ENCODE measurements at regions not wholly inside any gene's neighbourhood (a gene's known extent, or its start where the extent isn't known, plus 50 kb on each side); places are given as distances from the start of the nearest gene placed in this dataset.

GRCh38 chr15:60184579-60184978 lies 180.5 kb downstream of the FOXB1 start:
- Histone ChIP-seq H3K9ac (ENCODE audit: low read length) (no peak overlapping the region), H3K27me3 (ENCODE audit: control insufficient read depth, insufficient read depth, low read length) (no peaks in the 10 kb centered on the region), H3K36me3 (ENCODE audit: control insufficient read depth, low read depth, low read length) (no peaks in the 10 kb centered on the region), H3K9me3 (ENCODE audit: control insufficient read depth, low read depth, low read length) (no peaks in the 10 kb centered on the region), H3K4me3 (ENCODE audit: low read length) (no peak overlapping the region), H3K4me1 (ENCODE audit: control insufficient read depth, low read depth, low read length) (no peaks in the 10 kb centered on the region), H3K27ac (ENCODE audit: low read length) (no peak overlapping the region)

- Histone ChIP-seq H3K27me3 (ENCODE audit: control insufficient read depth, insufficient read depth, low read length) (no peaks in the 10 kb centered on the region), H3K27ac (ENCODE audit: low read length) (no peak overlapping the region), H3K4me1 (ENCODE audit: control insufficient read depth, low read depth, low read length) (no peaks in the 10 kb centered on the region), H3K9me3 (ENCODE audit: control insufficient read depth, low read depth, low read length) (no peaks in the 10 kb centered on the region), H3K36me3 (ENCODE audit: control insufficient read depth, low read depth, low read length) (no peaks in the 10 kb centered on the region), H3K4me3 (ENCODE audit: low read length) (no peak overlapping the region), H3K9ac (ENCODE audit: low read length) (no peak overlapping the region)
Measured at GRCh38 chr15:60191016-60191415, 186.9 kb downstream of the FOXB1 start.

- no peak overlapping the region for H3K9ac ChIP-seq (ENCODE audit: low read length)
- no peak overlapping the region for H3K27ac ChIP-seq (ENCODE audit: low read length)
- no peak overlapping the region for H3K4me3 ChIP-seq (ENCODE audit: low read length)
- H3K9me3 ChIP-seq (ENCODE audit: control insufficient read depth, low read depth, low read length), result no peaks in the 10 kb centered on the region
- H3K36me3 ChIP-seq (ENCODE audit: control insufficient read depth, low read depth, low read length), result no peaks in the 10 kb centered on the region
- H3K4me1 ChIP-seq (ENCODE audit: control insufficient read depth, low read depth, low read length), result no peaks in the 10 kb centered on the region
- no peaks in the 10 kb centered on the region for H3K27me3 ChIP-seq (ENCODE audit: control insufficient read depth, insufficient read depth, low read length)
Measured at GRCh38 chr15:60191821-60192220, 187.7 kb downstream of the FOXB1 start.

- H3K27me3 ChIP-seq (ENCODE audit: control insufficient read depth, insufficient read depth, low read length), result no peaks in the 10 kb centered on the region
- no peaks in the 10 kb centered on the region for H3K4me1 ChIP-seq (ENCODE audit: control insufficient read depth, low read depth, low read length)
- no peak overlapping the region for H3K9ac ChIP-seq (ENCODE audit: low read length)
Measured at GRCh38 chr15:60195611-60196010, 191.5 kb downstream of the FOXB1 start.

GRCh38 chr15:60204131-60204885 lies 193.5 kb downstream of the ANXA2 start:
- no peak overlapping the region for H3K27ac ChIP-seq (ENCODE audit: low read length)
- H3K27me3 ChIP-seq (ENCODE audit: control insufficient read depth, insufficient read depth, low read length), result no peaks in the 10 kb centered on the region

More at GRCh38 chr15:60195611-60196010, 191.5 kb downstream of the FOXB1 start:
- Histone ChIP-seq H3K27ac (ENCODE audit: low read length) (no peak overlapping the region), H3K4me3 (ENCODE audit: low read length) (no peak overlapping the region), H3K36me3 (ENCODE audit: control insufficient read depth, low read depth, low read length) (no peaks in the 10 kb centered on the region), H3K9me3 (ENCODE audit: control insufficient read depth, low read depth, low read length) (no peaks in the 10 kb centered on the region)

GRCh38 chr15:60208709-60209108 lies 189.1 kb downstream of the ANXA2 start:
- no peaks in the 10 kb centered on the region for H3K9me3 ChIP-seq (ENCODE audit: control insufficient read depth, low read depth, low read length)
- H3K9ac ChIP-seq (ENCODE audit: low read length), result no peak overlapping the region
- no peak overlapping the region for H3K27ac ChIP-seq (ENCODE audit: low read length)
- peaks cover 11% of the 10 kb centered on the region for H3K4me1 ChIP-seq (ENCODE audit: control insufficient read depth, low read depth, low read length)
- H3K27me3 ChIP-seq (ENCODE audit: control insufficient read depth, insufficient read depth, low read length), result no peaks in the 10 kb centered on the region
- H3K4me3 ChIP-seq (ENCODE audit: low read length), result no peak overlapping the region
- no peaks in the 10 kb centered on the region for H3K36me3 ChIP-seq (ENCODE audit: control insufficient read depth, low read depth, low read length)

More at GRCh38 chr15:60204131-60204885, 193.5 kb downstream of the ANXA2 start:
- H3K36me3 ChIP-seq (ENCODE audit: control insufficient read depth, low read depth, low read length), result no peaks in the 10 kb centered on the region
- no peaks in the 10 kb centered on the region for H3K9me3 ChIP-seq (ENCODE audit: control insufficient read depth, low read depth, low read length)
- no peak overlapping the region for H3K9ac ChIP-seq (ENCODE audit: low read length)
- no peak overlapping the region for H3K4me3 ChIP-seq (ENCODE audit: low read length)
- H3K4me1 ChIP-seq (ENCODE audit: control insufficient read depth, low read depth, low read length), result peaks cover 14% of the 10 kb centered on the region

- Histone ChIP-seq H3K4me1 (ENCODE audit: control insufficient read depth, low read depth, low read length) (no peaks in the 10 kb centered on the region), H3K9me3 (ENCODE audit: control insufficient read depth, low read depth, low read length) (no peaks in the 10 kb centered on the region), H3K27me3 (ENCODE audit: control insufficient read depth, insufficient read depth, low read length) (no peaks in the 10 kb centered on the region)
Measured at GRCh38 chr15:60212536-60212935, 185.2 kb downstream of the ANXA2 start.

GRCh38 chr15:60213377-60214000 lies 184.3 kb downstream of the ANXA2 start:
- Histone ChIP-seq H3K9ac (ENCODE audit: low read length) (no peak overlapping the region), H3K27ac (ENCODE audit: low read length) (no peak overlapping the region), H3K4me3 (ENCODE audit: low read length) (no peak overlapping the region), H3K9me3 (ENCODE audit: control insufficient read depth, low read depth, low read length) (no peaks in the 10 kb centered on the region), H3K4me1 (ENCODE audit: control insufficient read depth, low read depth, low read length) (no peaks in the 10 kb centered on the region), H3K27me3 (ENCODE audit: control insufficient read depth, insufficient read depth, low read length) (no peaks in the 10 kb centered on the region), H3K36me3 (ENCODE audit: control insufficient read depth, low read depth, low read length) (no peaks in the 10 kb centered on the region)

More at GRCh38 chr15:60212536-60212935, 185.2 kb downstream of the ANXA2 start:
- no peak overlapping the region for H3K27ac ChIP-seq (ENCODE audit: low read length)
- H3K4me3 ChIP-seq (ENCODE audit: low read length), result no peak overlapping the region
- no peak overlapping the region for H3K9ac ChIP-seq (ENCODE audit: low read length)
- H3K36me3 ChIP-seq (ENCODE audit: control insufficient read depth, low read depth, low read length), result no peaks in the 10 kb centered on the region

GRCh38 chr15:60214201-60214600 lies 183.6 kb downstream of the ANXA2 start:
- Histone ChIP-seq H3K27ac (ENCODE audit: low read length) (no peak overlapping the region), H3K4me1 (ENCODE audit: control insufficient read depth, low read depth, low read length) (no peaks in the 10 kb centered on the region), H3K9me3 (ENCODE audit: control insufficient read depth, low read depth, low read length) (no peaks in the 10 kb centered on the region), H3K27me3 (ENCODE audit: control insufficient read depth, insufficient read depth, low read length) (no peaks in the 10 kb centered on the region), H3K9ac (ENCODE audit: low read length) (no peak overlapping the region), H3K36me3 (ENCODE audit: control insufficient read depth, low read depth, low read length) (no peaks in the 10 kb centered on the region), H3K4me3 (ENCODE audit: low read length) (no peak overlapping the region)

- Histone ChIP-seq H3K27ac (ENCODE audit: low read length) (no peak overlapping the region), H3K9ac (ENCODE audit: low read length) (no peak overlapping the region), H3K4me3 (ENCODE audit: low read length) (no peak overlapping the region), H3K36me3 (ENCODE audit: control insufficient read depth, low read depth, low read length) (no peaks in the 10 kb centered on the region), H3K27me3 (ENCODE audit: control insufficient read depth, insufficient read depth, low read length) (no peaks in the 10 kb centered on the region), H3K4me1 (ENCODE audit: control insufficient read depth, low read depth, low read length) (no peaks in the 10 kb centered on the region), H3K9me3 (ENCODE audit: control insufficient read depth, low read depth, low read length) (no peaks in the 10 kb centered on the region)
Measured at GRCh38 chr15:60215225-60215963, 182.4 kb downstream of the ANXA2 start.

GRCh38 chr15:60217161-60217560 lies 180.6 kb downstream of the ANXA2 start:
- Histone ChIP-seq H3K36me3 (ENCODE audit: control insufficient read depth, low read depth, low read length) (no peaks in the 10 kb centered on the region), H3K4me1 (ENCODE audit: control insufficient read depth, low read depth, low read length) (no peaks in the 10 kb centered on the region), H3K9me3 (ENCODE audit: control insufficient read depth, low read depth, low read length) (no peaks in the 10 kb centered on the region), H3K27ac (ENCODE audit: low read length) (no peak overlapping the region), H3K9ac (ENCODE audit: low read length) (no peak overlapping the region), H3K27me3 (ENCODE audit: control insufficient read depth, insufficient read depth, low read length) (no peaks in the 10 kb centered on the region), H3K4me3 (ENCODE audit: low read length) (no peak overlapping the region)
